ENCODE measurements at regions not wholly inside any gene's neighbourhood (a gene's known extent, or its start where the extent isn't known, plus 50 kb on each side); places are given as distances from the start of the nearest gene placed in this dataset.
"Not testable (repeated sequence)": the region's sequence is repeated elsewhere in the genome, so short reads cannot be mapped to it uniquely, and the experiment has no call there.

- CTCF ChIA-PET = no interaction called here
- no peak for DNase-seq (ENCODE audit: extremely low spot score)
Measured at GRCh38 chr2:142398212-142398611, 267.4 kb upstream of the LRP1B start.

GRCh38 chr2:142395291-142395690, 264.5 kb upstream of the LRP1B start:
- POLR2A ChIA-PET = no interaction called here
- CTCF ChIA-PET = no interaction called here
- no peak for DNase-seq (ENCODE audit: extremely low spot score)
- TF ChIP-seq FOXM1 (IDR thresholded peaks at IDR 0.05; ENCODE audit: borderline replicate concordance) = no peak
- no peak for TF ChIP-seq SP1 (IDR thresholded peaks at IDR 0.05)
- no peak for TF ChIP-seq FOXA1 (IDR thresholded peaks at IDR 0.05)
- no peak for TF ChIP-seq PKNOX1 (IDR thresholded peaks at IDR 0.05)
- no peak for TF ChIP-seq L3MBTL2 (conservative IDR thresholded peaks at IDR 0.05)
- TF ChIP-seq FOXK2 (IDR thresholded peaks at IDR 0.05) = no peak
- TF ChIP-seq ARNT (IDR thresholded peaks at IDR 0.05) = no peak
- TF ChIP-seq HDGF (IDR thresholded peaks at IDR 0.05; ENCODE audit: borderline replicate concordance) = no peak
- TF ChIP-seq ELF4 (IDR thresholded peaks at IDR 0.05) = no peak
- TF ChIP-seq ZNF384 (IDR thresholded peaks at IDR 0.05) = no peak
- TF ChIP-seq SUZ12 (IDR thresholded peaks at IDR 0.05) = no peak
- no peak for TF ChIP-seq BHLHE40 (IDR thresholded peaks at IDR 0.05; ENCODE audit: borderline replicate concordance)
- TF ChIP-seq NFRKB (IDR thresholded peaks at IDR 0.05) = no peak
- no peak for TF ChIP-seq TARDBP (IDR thresholded peaks at IDR 0.05)
- no peak for TF ChIP-seq CTBP1 (IDR thresholded peaks at IDR 0.05; ENCODE audit: borderline replicate concordance)
- TF ChIP-seq LEF1 (IDR thresholded peaks at IDR 0.05; ENCODE audit: borderline replicate concordance) = no peak

More at GRCh38 chr2:142398212-142398611, 267.4 kb upstream of the LRP1B start:
- TF ChIP-seq HDGF (IDR thresholded peaks at IDR 0.05; ENCODE audit: borderline replicate concordance) (no peak), BHLHE40 (IDR thresholded peaks at IDR 0.05; ENCODE audit: borderline replicate concordance) (no peak), PKNOX1 (IDR thresholded peaks at IDR 0.05) (no peak), FOXA1 (IDR thresholded peaks at IDR 0.05) (no peak), L3MBTL2 (conservative IDR thresholded peaks at IDR 0.05) (no peak), NFRKB (IDR thresholded peaks at IDR 0.05) (no peak), SP1 (IDR thresholded peaks at IDR 0.05) (no peak), TARDBP (IDR thresholded peaks at IDR 0.05) (no peak), ARNT (IDR thresholded peaks at IDR 0.05) (no peak), ZNF384 (IDR thresholded peaks at IDR 0.05) (no peak)
- POLR2A ChIA-PET = no interaction called here

GRCh38 chr2:142380372-142380771, 249.6 kb upstream of the LRP1B start:
- ChIA-PET CTCF (no interaction called here), POLR2A (no interaction called here)
- no peak for DNase-seq (ENCODE audit: extremely low spot score)
- TF ChIP-seq FOXK2 (IDR thresholded peaks at IDR 0.05) = no peak
- TF ChIP-seq SP1 (IDR thresholded peaks at IDR 0.05) = no peak
- no peak for TF ChIP-seq HDGF (IDR thresholded peaks at IDR 0.05; ENCODE audit: borderline replicate concordance)
- no peak for TF ChIP-seq ARNT (IDR thresholded peaks at IDR 0.05)
- TF ChIP-seq NFRKB (IDR thresholded peaks at IDR 0.05) = no peak

- DNase-seq (ENCODE audit: extremely low spot score); CTCF ChIA-PET; POLR2A ChIA-PET: not testable (repeated sequence)
Measured at GRCh38 chr2:142362069-142362468, 231.3 kb upstream of the LRP1B start.

- ChIA-PET CTCF (no interaction called here), POLR2A (no interaction called here)
- TF ChIP-seq PKNOX1 (IDR thresholded peaks at IDR 0.05) = no peak
- no peak for TF ChIP-seq LEF1 (IDR thresholded peaks at IDR 0.05; ENCODE audit: borderline replicate concordance)
- no peak for TF ChIP-seq NFRKB (IDR thresholded peaks at IDR 0.05)
- no peak for TF ChIP-seq SP1 (IDR thresholded peaks at IDR 0.05)
- no peak for TF ChIP-seq ARNT (IDR thresholded peaks at IDR 0.05)
- no peak for TF ChIP-seq TARDBP (IDR thresholded peaks at IDR 0.05)
- TF ChIP-seq SUZ12 (IDR thresholded peaks at IDR 0.05) = no peak
- no peak for TF ChIP-seq FOXM1 (IDR thresholded peaks at IDR 0.05; ENCODE audit: borderline replicate concordance)
- no peak for TF ChIP-seq HDGF (IDR thresholded peaks at IDR 0.05; ENCODE audit: borderline replicate concordance)
- no peak for TF ChIP-seq BHLHE40 (IDR thresholded peaks at IDR 0.05; ENCODE audit: borderline replicate concordance)
- TF ChIP-seq L3MBTL2 (conservative IDR thresholded peaks at IDR 0.05) = no peak
- TF ChIP-seq CTBP1 (IDR thresholded peaks at IDR 0.05; ENCODE audit: borderline replicate concordance) = no peak
- no peak for TF ChIP-seq ELF4 (IDR thresholded peaks at IDR 0.05)
- no peak for TF ChIP-seq FOXA1 (IDR thresholded peaks at IDR 0.05)
- no peak for TF ChIP-seq ZNF384 (IDR thresholded peaks at IDR 0.05)
- DNase-seq (ENCODE audit: extremely low spot score) = no peak
Measured at GRCh38 chr2:142347751-142348150, 216.9 kb upstream of the LRP1B start.

GRCh38 chr2:142339261-142339660, 208.4 kb upstream of the LRP1B start:
- DNase-seq (ENCODE audit: extremely low spot score) = no peak
- TF ChIP-seq ARNT (IDR thresholded peaks at IDR 0.05) (no peak), SUZ12 (IDR thresholded peaks at IDR 0.05) (no peak), FOXK2 (IDR thresholded peaks at IDR 0.05) (no peak), LEF1 (IDR thresholded peaks at IDR 0.05; ENCODE audit: borderline replicate concordance) (no peak), ELF4 (IDR thresholded peaks at IDR 0.05) (no peak)
- ChIA-PET CTCF (no interaction called here), POLR2A (no interaction called here)

- no peak for DNase-seq (ENCODE audit: extremely low spot score)
- TF ChIP-seq SP1 (IDR thresholded peaks at IDR 0.05) = no peak
- TF ChIP-seq NFRKB (IDR thresholded peaks at IDR 0.05) = no peak
- CTCF ChIA-PET = no interaction called here
- POLR2A ChIA-PET = no interaction called here
Measured at GRCh38 chr2:142332196-142332595, 201.4 kb upstream of the LRP1B start.
